ENCODE measurements at regions not wholly inside any gene's neighbourhood (a gene's known extent, or its start where the extent isn't known, plus 50 kb on each side); places are given as distances from the start of the nearest gene placed in this dataset.

DNA sequence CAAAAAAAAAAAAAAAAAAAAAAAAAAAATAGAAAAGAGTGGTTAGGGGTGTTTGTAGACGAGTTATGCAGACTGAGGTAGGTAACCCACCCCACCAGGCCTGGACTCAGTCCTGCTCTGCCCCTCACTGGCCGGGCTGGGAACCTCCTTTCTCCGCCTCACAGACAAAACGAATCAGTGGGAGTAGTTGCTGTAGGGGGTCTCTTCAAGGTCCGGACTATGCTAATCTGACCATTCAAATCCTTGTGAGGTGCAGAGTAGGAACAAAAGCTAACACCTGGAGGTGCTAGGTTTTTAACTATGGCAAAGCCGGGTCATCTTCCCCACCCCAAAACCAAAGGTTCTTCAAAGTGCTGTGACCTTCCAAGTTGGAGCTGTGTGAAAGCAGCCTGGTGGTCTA is 223.7 kb downstream of the SLC4A3 start:
- TF ChIP-seq EZH2phosphoT487 (IDR thresholded peaks at IDR 0.05; ENCODE audit: low read depth, severe bottlenecking, unreplicated experiment): no peak
- TF ChIP-seq, protein P1, sequence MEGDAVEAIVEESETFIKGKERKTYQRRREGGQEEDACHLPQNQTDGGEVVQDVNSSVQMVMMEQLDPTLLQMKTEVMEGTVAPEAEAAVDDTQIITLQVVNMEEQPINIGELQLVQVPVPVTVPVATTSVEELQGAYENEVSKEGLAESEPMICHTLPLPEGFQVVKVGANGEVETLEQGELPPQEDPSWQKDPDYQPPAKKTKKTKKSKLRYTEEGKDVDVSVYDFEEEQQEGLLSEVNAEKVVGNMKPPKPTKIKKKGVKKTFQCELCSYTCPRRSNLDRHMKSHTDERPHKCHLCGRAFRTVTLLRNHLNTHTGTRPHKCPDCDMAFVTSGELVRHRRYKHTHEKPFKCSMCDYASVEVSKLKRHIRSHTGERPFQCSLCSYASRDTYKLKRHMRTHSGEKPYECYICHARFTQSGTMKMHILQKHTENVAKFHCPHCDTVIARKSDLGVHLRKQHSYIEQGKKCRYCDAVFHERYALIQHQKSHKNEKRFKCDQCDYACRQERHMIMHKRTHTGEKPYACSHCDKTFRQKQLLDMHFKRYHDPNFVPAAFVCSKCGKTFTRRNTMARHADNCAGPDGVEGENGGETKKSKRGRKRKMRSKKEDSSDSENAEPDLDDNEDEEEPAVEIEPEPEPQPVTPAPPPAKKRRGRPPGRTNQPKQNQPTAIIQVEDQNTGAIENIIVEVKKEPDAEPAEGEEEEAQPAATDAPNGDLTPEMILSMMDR (IDR thresholded peaks at IDR 0.05; ENCODE audit: poor library complexity): no peak
- Histone ChIP-seq H3K79me2 (no peaks in the 10 kb centered on the region), H4K20me1 (ENCODE audit: insufficient read depth, poor library complexity, severe bottlenecking) (no peaks in the 10 kb centered on the region), H3K27me3 (no peaks in the 10 kb centered on the region), H3K4me1 (ENCODE audit: insufficient read depth) (peaks cover 6% of the 10 kb centered on the region), H3K36me3 (replicated peaks; ENCODE audit: insufficient read depth, low read depth) (no peaks in the 10 kb centered on the region), H3K9me2 (replicated peaks; ENCODE audit: insufficient read depth) (no peaks in the 10 kb centered on the region), H3K9me3 (ENCODE audit: low read depth) (no peaks in the 10 kb centered on the region), H2AFZ (no peak overlapping the region), H3K4me2 (no peak overlapping the region), H3K27ac (no peak overlapping the region), H3K4me3 (no peak overlapping the region)
- 66% methylated on average over 6 of the region's 6 CpGs for WGBS (ENCODE audit: low lambda C conversion rate, missing lambda C conversion rate)
- no peak for DNase-seq (ENCODE audit: low spot score)

DNA sequence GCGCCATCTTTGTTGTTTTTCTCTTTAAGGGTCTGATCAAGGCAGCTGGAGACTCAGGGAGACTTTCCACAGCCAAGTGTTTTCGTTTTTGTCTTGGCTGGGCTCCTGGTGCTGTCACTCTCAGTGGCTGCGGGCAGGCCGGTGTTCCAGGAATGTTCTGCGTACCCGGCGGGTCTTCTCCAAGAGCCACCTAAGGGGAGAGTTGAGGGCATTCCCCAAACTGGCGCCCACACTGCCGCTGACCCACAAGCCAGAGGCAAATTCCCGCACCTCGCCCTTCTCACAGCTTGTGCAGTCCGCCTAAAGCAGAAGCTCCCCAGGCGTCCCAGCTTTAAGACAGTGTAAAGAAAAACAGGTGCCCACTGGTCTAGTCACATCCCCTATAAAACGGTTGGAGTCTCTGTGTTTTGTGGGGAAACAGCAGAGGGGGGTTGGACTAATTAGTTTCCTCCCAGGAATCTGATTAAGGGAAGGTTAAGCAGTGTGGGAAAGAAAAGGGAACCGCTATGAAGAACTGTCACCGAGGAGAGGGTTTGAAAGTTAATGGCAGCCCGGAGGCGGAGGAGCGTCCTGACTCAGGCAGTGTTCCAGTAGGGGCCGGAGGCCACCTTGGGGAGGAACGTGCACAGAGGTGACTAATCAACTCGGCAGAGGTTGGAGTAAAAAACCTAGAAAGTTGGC is 224.5 kb downstream of the SLC4A3 start:
- DNase-seq (ENCODE audit: low spot score): peak; percentile 24
- H3K4me1 ChIP-seq (ENCODE audit: insufficient read depth): peaks cover 6% of the 10 kb centered on the region
- no peaks in the 10 kb centered on the region for H4K20me1 ChIP-seq (ENCODE audit: insufficient read depth, poor library complexity, severe bottlenecking)
- H3K79me2 ChIP-seq: no peaks in the 10 kb centered on the region
- H3K4me3 ChIP-seq: no peak overlapping the region
- no peak overlapping the region for H3K27ac ChIP-seq
- H3K9me2 ChIP-seq (replicated peaks; ENCODE audit: insufficient read depth): no peaks in the 10 kb centered on the region
- WGBS (ENCODE audit: low lambda C conversion rate, missing lambda C conversion rate): 42% methylated on average over 22 of the region's 22 CpGs
- no peak overlapping the region for H2AFZ ChIP-seq
- no peaks in the 10 kb centered on the region for H3K27me3 ChIP-seq
- H3K4me2 ChIP-seq: peak overlapping the region; percentile 63
- no peaks in the 10 kb centered on the region for H3K9me3 ChIP-seq (ENCODE audit: low read depth)
- TF ChIP-seq EZH2 (IDR thresholded peaks at IDR 0.05; ENCODE audit: borderline replicate concordance) (no peak), EZH2phosphoT487 (IDR thresholded peaks at IDR 0.05; ENCODE audit: low read depth, severe bottlenecking, unreplicated experiment) (no peak)
- TF ChIP-seq, protein P1 (IDR thresholded peaks at IDR 0.05; ENCODE audit: poor library complexity): no peak
- no peaks in the 10 kb centered on the region for H3K36me3 ChIP-seq (replicated peaks; ENCODE audit: insufficient read depth, low read depth)

DNA sequence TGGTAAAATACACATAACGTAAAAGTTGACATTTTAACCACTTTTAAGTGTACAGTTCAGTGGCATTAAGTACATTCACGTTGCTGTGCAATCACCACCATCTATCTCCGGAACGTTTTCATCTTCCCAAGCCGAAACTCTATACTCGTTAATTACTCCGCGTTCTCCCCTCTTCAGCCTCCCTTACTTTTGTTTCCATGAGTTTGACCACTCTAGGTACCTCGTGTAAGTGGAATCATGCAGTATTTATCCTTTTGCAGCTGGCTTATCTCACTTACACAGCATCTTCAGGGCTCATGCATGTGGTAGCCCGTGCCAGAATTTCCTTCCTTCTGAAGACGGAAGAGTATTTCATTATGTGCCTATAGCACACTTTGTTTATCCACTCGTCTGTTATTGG is 225.2 kb downstream of the SLC4A3 start:
- H4K20me1 ChIP-seq (ENCODE audit: insufficient read depth, poor library complexity, severe bottlenecking): no peaks in the 10 kb centered on the region
- H3K9me2 ChIP-seq (replicated peaks; ENCODE audit: insufficient read depth): no peaks in the 10 kb centered on the region
- H3K79me2 ChIP-seq: no peaks in the 10 kb centered on the region
- peaks cover 6% of the 10 kb centered on the region for H3K4me1 ChIP-seq (ENCODE audit: insufficient read depth)
- TF ChIP-seq, protein P1 (IDR thresholded peaks at IDR 0.05; ENCODE audit: poor library complexity): no peak
- TF ChIP-seq EZH2 (IDR thresholded peaks at IDR 0.05; ENCODE audit: borderline replicate concordance): no peak
- no peak for TF ChIP-seq EZH2phosphoT487 (IDR thresholded peaks at IDR 0.05; ENCODE audit: low read depth, severe bottlenecking, unreplicated experiment)
- no peak overlapping the region for H3K4me3 ChIP-seq
- peak overlapping the region; percentile 63 for H3K4me2 ChIP-seq
- no peaks in the 10 kb centered on the region for H3K36me3 ChIP-seq (replicated peaks; ENCODE audit: insufficient read depth, low read depth)
- no peak overlapping the region for H3K27ac ChIP-seq
- no peak overlapping the region for H2AFZ ChIP-seq
- no peaks in the 10 kb centered on the region for H3K9me3 ChIP-seq (ENCODE audit: low read depth)
- DNase-seq (ENCODE audit: low spot score): no peak
- H3K27me3 ChIP-seq: no peaks in the 10 kb centered on the region
- WGBS (ENCODE audit: low lambda C conversion rate, missing lambda C conversion rate): 70% methylated on average over 12 of the region's 12 CpGs

All from hepatocyte (in vitro differentiated cells).